ENCODE measurements at regions not wholly inside any gene's neighbourhood (a gene's known extent, or its start where the extent isn't known, plus 50 kb on each side); places are given as distances from the start of the nearest gene placed in this dataset.
"Not testable (repeated sequence)": the region's sequence is repeated elsewhere in the genome, so short reads cannot be mapped to it uniquely, and the experiment has no call there.

GRCh38 chr11:33532720-33533385 lies 167.8 kb downstream of the C11orf91 start:
- in situ Hi-C loops (cut with HindIII; ENCODE audit: low sequenced_read_pairs), result loop anchor here (5.0 kb wide), 1 partner anchor 76 kb away; no protein-coding TSS in a partner anchor

- in situ Hi-C loops (cut with HindIII; ENCODE audit: low sequenced_read_pairs), result loop anchor here (5.0 kb wide), 1 partner anchor 75 kb away; no protein-coding TSS in a partner anchor
Measured at GRCh38 chr11:33532257-33532656, 168.4 kb downstream of the C11orf91 start.

GRCh38 chr11:33531743-33532181 lies 168.9 kb downstream of the C11orf91 start:
- in situ Hi-C loops (cut with HindIII; ENCODE audit: low sequenced_read_pairs), result loop anchor here (5.0 kb wide), 1 partner anchor 74 kb away; no protein-coding TSS in a partner anchor

- in situ Hi-C loops (cut with HindIII; ENCODE audit: low sequenced_read_pairs), result loop anchor here (5.0 kb wide), 1 partner anchor 74 kb away; no protein-coding TSS in a partner anchor
Measured at GRCh38 chr11:33530815-33531214, 169.8 kb downstream of the C11orf91 start.

GRCh38 chr11:33529461-33529860 lies 171.2 kb downstream of the C11orf91 start:
- in situ Hi-C loops (cut with HindIII; ENCODE audit: low sequenced_read_pairs), result no loop called here

GRCh38 chr11:33527738-33528137 lies 172.9 kb downstream of the C11orf91 start:
- in situ Hi-C loops (cut with HindIII; ENCODE audit: low sequenced_read_pairs), result not testable (repeated sequence)

GRCh38 chr11:33525789-33526188 lies 174.8 kb downstream of the C11orf91 start:
- in situ Hi-C loops (cut with HindIII; ENCODE audit: low sequenced_read_pairs), result no loop called here

GRCh38 chr11:33521384-33521783 lies 179.2 kb downstream of the C11orf91 start:
- in situ Hi-C loops (cut with HindIII; ENCODE audit: low sequenced_read_pairs), result no loop called here

GRCh38 chr11:33520112-33520511 lies 180.5 kb downstream of the C11orf91 start:
- in situ Hi-C loops (cut with HindIII; ENCODE audit: low sequenced_read_pairs), result no loop called here

- in situ Hi-C loops (cut with HindIII; ENCODE audit: low sequenced_read_pairs), result no loop called here
Measured at GRCh38 chr11:33515347-33515746, 185.3 kb downstream of the C11orf91 start.

- in situ Hi-C loops (cut with HindIII; ENCODE audit: low sequenced_read_pairs), result loop anchor here (5.0 kb wide), 2 partner anchors 37 to 43 kb away; no protein-coding TSS in a partner anchor
Measured at GRCh38 chr11:33514079-33514925, 186.3 kb downstream of the C11orf91 start.

- in situ Hi-C loops (cut with HindIII; ENCODE audit: low sequenced_read_pairs), result loop anchor here (5.0 kb wide), 2 partner anchors 32 to 48 kb away; no protein-coding TSS in a partner anchor
Measured at GRCh38 chr11:33509632-33510031, 191.0 kb downstream of the C11orf91 start.

GRCh38 chr11:33507967-33508366 lies 192.7 kb downstream of the C11orf91 start:
- in situ Hi-C loops (cut with HindIII; ENCODE audit: low sequenced_read_pairs), result no loop called here

- in situ Hi-C loops (cut with HindIII; ENCODE audit: low sequenced_read_pairs), result no loop called here
Measured at GRCh38 chr11:33507356-33507755, 193.3 kb downstream of the C11orf91 start.

- in situ Hi-C loops (cut with HindIII; ENCODE audit: low sequenced_read_pairs), result no loop called here
Measured at GRCh38 chr11:33505093-33505492, 195.5 kb downstream of the C11orf91 start.

GRCh38 chr11:33500861-33501479 lies 199.7 kb downstream of the C11orf91 start:
- in situ Hi-C loops (cut with HindIII; ENCODE audit: low sequenced_read_pairs), result no loop called here

GRCh38 chr11:33500332-33500731 lies 200.3 kb downstream of the C11orf91 start:
- in situ Hi-C loops (cut with HindIII; ENCODE audit: low sequenced_read_pairs), result no loop called here

GRCh38 chr11:33492596-33492995 lies 208.0 kb downstream of the C11orf91 start:
- in situ Hi-C loops (cut with HindIII; ENCODE audit: low sequenced_read_pairs), result no loop called here

- in situ Hi-C loops (cut with HindIII; ENCODE audit: low sequenced_read_pairs), result no loop called here
Measured at GRCh38 chr11:33490842-33491370, 209.7 kb downstream of the C11orf91 start.

GRCh38 chr11:33488971-33489370 lies 211.7 kb downstream of the C11orf91 start:
- in situ Hi-C loops (cut with HindIII; ENCODE audit: low sequenced_read_pairs), result no loop called here

GRCh38 chr11:33480626-33481025 lies 220.0 kb downstream of the C11orf91 start:
- in situ Hi-C loops (cut with HindIII; ENCODE audit: low sequenced_read_pairs), result no loop called here
